AG04449 (cell line): ENCODE measurements at regions not wholly inside any gene's neighbourhood (a gene's known extent, or its start where the extent isn't known, plus 50 kb on each side); places are given as distances from the start of the nearest gene placed in this dataset.

Source experiments
- CTCF ChIA-PET: fragments of 350-600 bp; formaldehyde crosslinking; extraction: SDS; loops from one replicate; lab custom pipeline; 2021; ENCODE audit warnings: antibody characterized with exemption; lab: Yijun Ruan, JAX
- POLR2A ChIA-PET: fragments of 400-600, 350-600 bp; formaldehyde crosslinking; extraction: SDS; loops from one replicate; lab custom pipeline; 2020; ENCODE audit warnings: antibody characterized with exemption, inconsistent platforms; lab: Yijun Ruan, JAX
- DNase-seq: peaks from one replicate; pipeline ENCODE4 v3.0.0-alpha.2; 2010; ENCODE audit warnings: low read depth, low spot score
- H3K4me3 ChIP-seq: 2 replicates; pipeline ENCODE4 v1.5.1; 2011; ENCODE audit warnings: low read depth, mild to moderate bottlenecking, control low read depth, low read length
- TF ChIP-seq, protein P1 (sequence below): IDR thresholded peaks from one replicate; pipeline ENCODE4 v1.5.1; 2011; ENCODE audit warnings: mild to moderate bottlenecking, moderate library complexity, low read length, control low read depth, inconsistent platforms; ENCODE audit not compliant: insufficient read depth; ENCODE audit errors: missing control alignments

DNA sequence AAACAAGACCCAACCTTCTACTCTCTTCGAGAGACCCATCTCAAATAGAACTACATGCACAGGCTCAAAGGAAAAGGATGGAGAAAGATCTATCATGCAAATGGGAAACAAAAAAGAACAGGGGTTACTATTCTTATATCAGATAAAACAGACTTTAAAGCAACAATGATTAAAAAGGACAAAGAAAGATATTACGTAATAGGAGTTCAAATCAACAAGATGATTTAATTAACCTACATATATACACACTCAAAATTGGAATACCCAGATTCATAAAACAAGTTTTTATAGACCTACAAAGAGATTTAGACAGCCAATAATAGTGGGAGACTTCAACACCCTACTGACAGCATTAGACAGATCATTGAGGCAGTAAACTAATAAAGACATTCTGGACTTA, 536.6 kb upstream of the RAG2 start:
- no peak for DNase-seq
- TF ChIP-seq, protein P1, sequence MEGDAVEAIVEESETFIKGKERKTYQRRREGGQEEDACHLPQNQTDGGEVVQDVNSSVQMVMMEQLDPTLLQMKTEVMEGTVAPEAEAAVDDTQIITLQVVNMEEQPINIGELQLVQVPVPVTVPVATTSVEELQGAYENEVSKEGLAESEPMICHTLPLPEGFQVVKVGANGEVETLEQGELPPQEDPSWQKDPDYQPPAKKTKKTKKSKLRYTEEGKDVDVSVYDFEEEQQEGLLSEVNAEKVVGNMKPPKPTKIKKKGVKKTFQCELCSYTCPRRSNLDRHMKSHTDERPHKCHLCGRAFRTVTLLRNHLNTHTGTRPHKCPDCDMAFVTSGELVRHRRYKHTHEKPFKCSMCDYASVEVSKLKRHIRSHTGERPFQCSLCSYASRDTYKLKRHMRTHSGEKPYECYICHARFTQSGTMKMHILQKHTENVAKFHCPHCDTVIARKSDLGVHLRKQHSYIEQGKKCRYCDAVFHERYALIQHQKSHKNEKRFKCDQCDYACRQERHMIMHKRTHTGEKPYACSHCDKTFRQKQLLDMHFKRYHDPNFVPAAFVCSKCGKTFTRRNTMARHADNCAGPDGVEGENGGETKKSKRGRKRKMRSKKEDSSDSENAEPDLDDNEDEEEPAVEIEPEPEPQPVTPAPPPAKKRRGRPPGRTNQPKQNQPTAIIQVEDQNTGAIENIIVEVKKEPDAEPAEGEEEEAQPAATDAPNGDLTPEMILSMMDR = no peak
- H3K4me3 ChIP-seq = no peak overlapping the region
- CTCF ChIA-PET = no interaction called here
- POLR2A ChIA-PET = no interaction called here

DNA sequence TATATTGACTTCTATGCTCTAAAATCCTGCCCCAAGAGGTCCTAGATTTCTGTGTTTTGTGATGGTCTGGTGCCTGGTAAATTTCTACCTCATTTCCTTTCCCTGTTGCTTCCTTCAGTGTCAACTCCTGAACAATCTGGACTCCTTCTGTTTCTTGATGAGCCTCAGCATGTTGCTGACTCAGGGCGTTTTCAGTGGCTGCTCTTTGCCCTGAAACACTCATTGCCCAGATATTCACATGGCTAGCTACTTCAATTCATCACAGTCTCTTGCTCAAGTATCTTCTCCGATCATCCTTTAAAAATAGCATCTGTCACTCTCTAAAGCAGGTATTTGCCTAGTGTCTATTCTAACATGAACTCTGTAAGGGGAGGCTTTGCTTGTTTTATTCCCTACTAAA, 526.3 kb upstream of the RAG2 start:
- no peak overlapping the region for H3K4me3 ChIP-seq
- ChIA-PET POLR2A (no interaction called here), CTCF (no interaction called here)
- TF ChIP-seq, protein P1 = no peak
- no peak for DNase-seq

DNA sequence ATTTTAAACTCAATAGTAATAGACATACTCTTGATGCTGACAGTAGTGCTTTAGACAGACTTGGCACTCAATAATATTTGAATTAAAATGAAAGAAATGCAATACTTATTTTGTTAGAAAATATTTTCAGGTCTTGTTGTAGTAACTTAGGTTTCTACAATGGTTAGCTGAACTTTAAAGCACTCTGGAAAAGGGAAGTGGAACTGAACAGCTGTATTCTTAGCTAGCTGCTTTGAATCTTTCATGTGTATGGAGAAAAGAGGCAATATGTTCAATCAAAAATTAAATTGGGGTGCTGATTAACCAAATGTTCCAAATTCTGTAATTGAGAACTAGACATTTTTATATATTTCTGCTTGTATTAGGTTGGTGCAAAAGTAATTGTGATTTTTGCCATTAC, 517.9 kb upstream of the RAG2 start:
- H3K4me3 ChIP-seq = no peak overlapping the region
- POLR2A ChIA-PET = no interaction called here
- DNase-seq = no peak
- TF ChIP-seq, protein P1 = no peak
- CTCF ChIA-PET = no interaction called here

DNA sequence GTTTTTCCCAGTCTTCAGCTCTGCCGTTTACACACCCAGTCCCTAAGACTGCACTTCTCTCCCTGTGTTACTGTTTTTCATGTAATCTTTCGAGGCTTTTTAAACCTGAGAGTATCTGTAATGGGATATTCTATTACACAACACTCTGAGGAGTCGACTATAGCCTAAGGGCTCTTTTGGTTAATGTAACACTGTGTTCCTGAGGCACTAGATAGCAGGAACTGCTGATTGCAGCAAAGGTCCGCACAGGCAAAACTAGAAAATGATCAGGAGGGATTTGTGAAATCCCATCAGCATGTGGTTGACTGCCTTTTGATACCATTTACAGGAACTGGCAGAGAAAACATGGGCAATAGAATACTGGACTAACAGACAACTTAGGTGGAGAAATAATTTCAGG, 512.3 kb upstream of the RAG2 start:
- POLR2A ChIA-PET = no interaction called here
- TF ChIP-seq, protein P1 = no peak
- H3K4me3 ChIP-seq = no peak overlapping the region
- DNase-seq = no peak
- CTCF ChIA-PET = no interaction called here

DNA sequence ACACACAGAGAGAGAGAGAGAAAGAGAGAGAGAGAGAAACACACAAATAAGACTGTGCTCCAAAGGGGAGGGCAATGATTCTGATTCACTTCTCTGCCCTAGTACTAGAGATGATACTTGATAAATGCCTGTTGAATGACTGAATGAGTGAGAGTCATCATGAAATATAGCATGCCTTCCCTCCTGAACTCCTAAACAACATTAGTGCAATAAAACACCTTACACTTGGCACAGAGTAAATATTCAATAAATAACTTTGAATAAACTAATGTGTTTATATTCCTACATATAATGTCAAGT, 511.2 kb upstream of the RAG2 start:
- POLR2A ChIA-PET = no interaction called here
- no peak for DNase-seq
- TF ChIP-seq, protein P1 = no peak
- H3K4me3 ChIP-seq = no peak overlapping the region
- CTCF ChIA-PET = no interaction called here

DNA sequence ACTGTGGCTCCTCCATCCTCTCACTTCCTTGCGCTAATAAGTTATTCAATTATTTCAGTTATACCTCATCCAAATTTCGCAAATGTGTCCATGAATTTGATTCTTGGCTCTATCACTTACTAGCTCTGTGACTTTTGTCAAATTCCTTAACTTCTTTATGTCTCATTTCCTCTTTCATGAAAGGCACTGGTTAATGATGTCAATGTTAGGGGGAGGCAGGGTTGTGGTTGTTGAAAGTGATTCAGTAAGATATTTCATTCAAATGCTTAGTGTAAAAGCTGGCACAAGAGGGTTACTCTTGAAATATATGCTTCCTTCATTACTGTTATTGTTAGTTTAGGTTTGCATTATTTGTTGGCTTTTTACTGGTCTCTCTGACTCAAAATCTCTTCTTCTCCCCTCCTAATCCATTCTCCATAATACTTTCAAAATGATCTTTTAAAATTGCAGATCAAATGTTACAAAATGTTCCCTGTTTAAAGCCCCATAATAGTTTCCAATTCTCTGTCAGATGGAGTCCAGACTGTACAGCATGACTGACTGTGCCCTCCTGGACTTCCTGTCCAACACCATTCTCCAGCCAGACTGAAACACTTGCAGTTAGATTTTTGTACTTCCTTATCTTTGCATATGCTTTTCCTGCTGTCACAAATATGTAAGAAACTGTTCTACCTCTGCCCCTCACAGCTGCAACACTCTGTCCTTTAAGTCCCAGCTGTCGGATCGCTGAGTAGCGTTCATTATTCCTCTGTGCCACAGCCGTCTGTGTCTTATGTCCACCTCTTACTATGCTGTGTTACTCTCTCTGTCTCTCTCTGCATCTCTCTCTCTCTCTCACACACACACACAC, 510.6 kb upstream of the RAG2 start:
- no peak overlapping the region for H3K4me3 ChIP-seq
- TF ChIP-seq, protein P1 = no peak
- DNase-seq = no peak
- ChIA-PET CTCF (no interaction called here), POLR2A (no interaction called here)
